Natural killer cell treated with Interleukin-12 subunit alpha and Interleukin-12 subunit beta and Interleukin-15 and Interleukin-18, amount 100 ng/mL, for 72 hours (primary cell): ENCODE measurements at regions not wholly inside any gene's neighbourhood (a gene's known extent, or its start where the extent isn't known, plus 50 kb on each side); places are given as distances from the start of the nearest gene placed in this dataset.

ENCODE experiments used
- ATAC-seq, 2 donors: fragments of 150-1000 bp; cut with Tn5 transposase in 1 of 2; sonication (Bioruptor Pico), chemical (Tn5 transposase) in 1 of 2; 2 replicates each; pipeline ENCODE4 v1.10.0; 2021
- DNase-seq: peaks from one replicate; pipeline ENCODE4 v3.0.0; 2022; ENCODE audit warnings: low spot score
- H3K27ac Mint-ChIP-seq, 2 donors: 1 replicate in 1 of 2; 2 replicates in 1 of 2; pipeline ENCODE4 v1.8.0; 2022; ENCODE audit warnings: mixed read lengths in 2 of 2, mild to moderate bottlenecking in 1 of 2, moderate library complexity in 1 of 2
- H3K27me3 Mint-ChIP-seq, 2 donors: 1 replicate in 1 of 2; 2 replicates in 1 of 2; pipeline ENCODE4 v1.8.0; 2022; ENCODE audit warnings: mixed read lengths in 2 of 2
- H3K36me3 Mint-ChIP-seq: one replicate; pipeline ENCODE4 v1.8.0; 2022; ENCODE audit warnings: mixed read lengths
- H3K4me1 Mint-ChIP-seq, 2 donors: 1 replicate in 1 of 2; 2 replicates in 1 of 2; pipeline ENCODE4 v1.8.0; 2022; ENCODE audit warnings: low read depth in 2 of 2, mixed read lengths in 2 of 2, mild to moderate bottlenecking in 1 of 2
- H3K4me3 Mint-ChIP-seq: one replicate; pipeline ENCODE4 v1.8.0; 2022; ENCODE audit warnings: mixed read lengths
- H3K9me3 Mint-ChIP-seq: 2 replicates; pipeline ENCODE4 v1.8.0; 2022; ENCODE audit warnings: mixed read lengths

- peak overlapping the region; percentile 20 for H3K4me3 Mint-ChIP-seq
- H3K36me3 Mint-ChIP-seq: no peaks in the 10 kb centered on the region
- peak overlapping the region in 1 of 2 donors; percentile 31 for H3K27ac Mint-ChIP-seq
- ATAC-seq (no peak), DNase-seq (no peak)
- H3K27me3 Mint-ChIP-seq: peaks cover 11 to 12% of the 10 kb centered on the region in 2 donors
- peaks cover 7% of the 10 kb centered on the region for H3K9me3 Mint-ChIP-seq
- H3K4me1 Mint-ChIP-seq: peaks cover 11% of the 10 kb centered on the region in 2 donors
Measured at GRCh38 chr7:12131122-12131521, 80.0 kb upstream of the TMEM106B start.

GRCh38 chr7:12133865-12134264 is 77.2 kb upstream of the TMEM106B start:
- Mint-ChIP-seq H3K4me1 (peaks cover 11% of the 10 kb centered on the region in 2 donors), H3K9me3 (peaks cover 7% of the 10 kb centered on the region), H3K36me3 (no peaks in the 10 kb centered on the region), H3K4me3 (no peak overlapping the region), H3K27me3 (peaks cover 14 to 18% of the 10 kb centered on the region in 2 donors), H3K27ac (no peak overlapping the region)
- DNase-seq (no peak), ATAC-seq (no peak)

- Mint-ChIP-seq H3K27ac (no peak overlapping the region), H3K4me1 (peaks cover 1 to 2% of the 10 kb centered on the region in 2 donors), H3K9me3 (peaks cover 7% of the 10 kb centered on the region), H3K4me3 (no peak overlapping the region), H3K27me3 (peaks cover 14 to 21% of the 10 kb centered on the region in 2 donors), H3K36me3 (no peaks in the 10 kb centered on the region)
- no peak for ATAC-seq
- no peak for DNase-seq
Measured at GRCh38 chr7:12136523-12136922, 74.6 kb upstream of the TMEM106B start.

GRCh38 chr7:12137283-12137682 is 73.8 kb upstream of the TMEM106B start:
- DNase-seq (no peak), ATAC-seq (no peak)
- peaks cover 14 to 25% of the 10 kb centered on the region in 2 donors for H3K27me3 Mint-ChIP-seq
- H3K4me1 Mint-ChIP-seq: no peaks in the 10 kb centered on the region
- H3K9me3 Mint-ChIP-seq: peaks cover 8% of the 10 kb centered on the region
- H3K27ac Mint-ChIP-seq: no peak overlapping the region
- H3K36me3 Mint-ChIP-seq: no peaks in the 10 kb centered on the region
- no peak overlapping the region for H3K4me3 Mint-ChIP-seq

- Mint-ChIP-seq H3K4me1 (no peaks in the 10 kb centered on the region), H3K4me3 (no peak overlapping the region), H3K27me3 (peaks cover 14 to 25% of the 10 kb centered on the region in 2 donors), H3K9me3 (peaks cover 5% of the 10 kb centered on the region), H3K36me3 (no peaks in the 10 kb centered on the region), H3K27ac (no peak overlapping the region)
- ATAC-seq: no peak
- DNase-seq: no peak
Measured at GRCh38 chr7:12138421-12138820, 72.7 kb upstream of the TMEM106B start.

- Mint-ChIP-seq H3K9me3 (peaks cover 5% of the 10 kb centered on the region), H3K27ac (no peak overlapping the region), H3K4me1 (no peaks in the 10 kb centered on the region), H3K4me3 (no peak overlapping the region), H3K36me3 (no peaks in the 10 kb centered on the region), H3K27me3 (peaks cover 14 to 25% of the 10 kb centered on the region in 2 donors)
- DNase-seq (no peak), ATAC-seq (no peak)
Measured at GRCh38 chr7:12139416-12139815, 71.7 kb upstream of the TMEM106B start.

GRCh38 chr7:12146813-12147212 is 64.3 kb upstream of the TMEM106B start:
- H3K4me3 Mint-ChIP-seq: no peak overlapping the region
- no peak for ATAC-seq
- DNase-seq: no peak

GRCh38 chr7:12152196-12152918 is 58.7 kb upstream of the TMEM106B start:
- H3K4me1 Mint-ChIP-seq: no peaks in the 10 kb centered on the region
- DNase-seq (no peak), ATAC-seq (no peak)
- no peaks in the 10 kb centered on the region for H3K9me3 Mint-ChIP-seq
- H3K4me3 Mint-ChIP-seq: no peak overlapping the region
- H3K27ac Mint-ChIP-seq: no peak overlapping the region
- peaks cover 20 to 24% of the 10 kb centered on the region in 2 donors for H3K27me3 Mint-ChIP-seq
- H3K36me3 Mint-ChIP-seq: no peaks in the 10 kb centered on the region

More at GRCh38 chr7:12146813-12147212, 64.3 kb upstream of the TMEM106B start:
- Mint-ChIP-seq H3K27ac (no peak overlapping the region), H3K4me1 (no peaks in the 10 kb centered on the region), H3K36me3 (no peaks in the 10 kb centered on the region), H3K9me3 (peaks cover under 1% of the 10 kb centered on the region), H3K27me3 (peaks cover 9 to 12% of the 10 kb centered on the region in 2 donors)

GRCh38 chr7:12154119-12154518 is 57.0 kb upstream of the TMEM106B start:
- H3K4me3 Mint-ChIP-seq: no peak overlapping the region
- ATAC-seq (no peak), DNase-seq (no peak)
- H3K4me1 Mint-ChIP-seq: no peaks in the 10 kb centered on the region
- no peaks in the 10 kb centered on the region for H3K9me3 Mint-ChIP-seq
- no peaks in the 10 kb centered on the region for H3K36me3 Mint-ChIP-seq
- no peak overlapping the region for H3K27ac Mint-ChIP-seq
- H3K27me3 Mint-ChIP-seq: peaks cover 19 to 20% of the 10 kb centered on the region in 2 donors

GRCh38 chr7:12157517-12157916 is 53.6 kb upstream of the TMEM106B start:
- Mint-ChIP-seq H3K27ac (no peak overlapping the region), H3K27me3 (peaks cover 16 to 17% of the 10 kb centered on the region in 2 donors), H3K4me3 (no peak overlapping the region), H3K9me3 (no peaks in the 10 kb centered on the region), H3K36me3 (no peaks in the 10 kb centered on the region), H3K4me1 (no peaks in the 10 kb centered on the region)
- DNase-seq: no peak
- ATAC-seq: no peak

- H3K27me3 Mint-ChIP-seq: peaks cover 13 to 17% of the 10 kb centered on the region in 2 donors
- no peak overlapping the region for H3K27ac Mint-ChIP-seq
- no peak for DNase-seq
- H3K4me1 Mint-ChIP-seq: no peaks in the 10 kb centered on the region
- ATAC-seq: no peak
- H3K9me3 Mint-ChIP-seq: no peaks in the 10 kb centered on the region
- no peaks in the 10 kb centered on the region for H3K36me3 Mint-ChIP-seq
- H3K4me3 Mint-ChIP-seq: no peak overlapping the region
Measured at GRCh38 chr7:12158334-12159060, 52.6 kb upstream of the TMEM106B start.

GRCh38 chr7:12161146-12161545 is 49.9 kb upstream of the TMEM106B start:
- Mint-ChIP-seq H3K27ac (no peak overlapping the region), H3K27me3 (peaks cover 8% of the 10 kb centered on the region in 2 donors), H3K9me3 (no peaks in the 10 kb centered on the region), H3K4me3 (no peak overlapping the region), H3K36me3 (no peaks in the 10 kb centered on the region), H3K4me1 (no peaks in the 10 kb centered on the region)
- no peak for ATAC-seq
- DNase-seq: no peak
